H9 (cell line): ENCODE measurements at regions not wholly inside any gene's neighbourhood (a gene's known extent, or its start where the extent isn't known, plus 50 kb on each side); places are given as distances from the start of the nearest gene placed in this dataset.

Experiments used
- DNase-seq: peaks from one replicate; pipeline ENCODE4 v3.0.0-alpha.2; 2017
- H2AFZ ChIP-seq: one replicate; pipeline ENCODE4 v1.6.1; 2013; ENCODE audit warnings: mild to moderate bottlenecking, low read length, control low read depth, moderate library complexity
- H2AK5ac ChIP-seq: 2 replicates; pipeline ENCODE4 v1.6.1; 2013; ENCODE audit warnings: low read length, control low read depth, mixed read lengths; ENCODE audit not compliant: insufficient read length
- H2BK120ac ChIP-seq: one replicate; pipeline ENCODE4 v1.6.1; 2013; ENCODE audit warnings: low read depth, mild to moderate bottlenecking, low read length, control low read depth, inconsistent platforms; ENCODE audit not compliant: poor library complexity, severe bottlenecking
- H2BK12ac ChIP-seq: 2 replicates; pipeline ENCODE4 v1.6.1; 2013; ENCODE audit warnings: low read length, control low read depth, mixed read lengths, low read depth; ENCODE audit not compliant: insufficient read length
- H2BK15ac ChIP-seq: 2 replicates; pipeline ENCODE4 v1.6.1; 2013; ENCODE audit warnings: low read depth, low read length, control low read depth
- H2BK20ac ChIP-seq: one replicate; pipeline ENCODE4 v1.6.1; 2013; ENCODE audit warnings: low read depth, mild to moderate bottlenecking, low read length, control low read depth, inconsistent platforms; ENCODE audit not compliant: poor library complexity, severe bottlenecking
- H2BK5ac ChIP-seq: 2 replicates; pipeline ENCODE4 v1.6.1; 2013; ENCODE audit warnings: low read length, control low read depth, mixed read lengths; ENCODE audit not compliant: insufficient read length
- H3K14ac ChIP-seq: 2 replicates; pipeline ENCODE4 v1.6.1; 2013; ENCODE audit warnings: low read length, control low read depth; ENCODE audit not compliant: insufficient read depth
- H3K18ac ChIP-seq: 2 replicates; pipeline ENCODE4 v1.6.1; 2013; ENCODE audit warnings: low read depth, mild to moderate bottlenecking, mixed read lengths, low read length, control low read depth; ENCODE audit not compliant: insufficient read length
- H3K23ac ChIP-seq: 2 replicates; pipeline ENCODE4 v1.6.1; 2013; ENCODE audit warnings: low read length, control low read depth, mixed read lengths, low read depth; ENCODE audit not compliant: insufficient read length
- H3K23me2 ChIP-seq: 2 replicates; pipeline ENCODE4 v1.6.1; 2013; ENCODE audit warnings: low read depth, mild to moderate bottlenecking, mixed read lengths, low read length, control low read depth; ENCODE audit not compliant: insufficient read length, poor library complexity, severe bottlenecking
- H3K27ac ChIP-seq: 2 replicates; pipeline ENCODE4 v1.5.1; 2013; ENCODE audit warnings: low read length, control low read depth, mixed read lengths, low read depth; ENCODE audit not compliant: insufficient read length
- H3K27me3 ChIP-seq: 2 replicates; pipeline ENCODE4 v1.6.1; 2013; ENCODE audit warnings: low read length, control low read depth, inconsistent platforms; ENCODE audit not compliant: insufficient read depth
- H3K4ac ChIP-seq: 2 replicates; pipeline ENCODE4 v1.6.1; 2013; ENCODE audit warnings: low read depth, mild to moderate bottlenecking, control low read depth, inconsistent platforms, low read length, moderate library complexity
- H3K4me1 ChIP-seq: 2 replicates; pipeline ENCODE4 v1.6.1; 2013; ENCODE audit warnings: low read length, control low read depth, inconsistent platforms; ENCODE audit not compliant: insufficient read depth
- H3K4me2 ChIP-seq: 2 replicates; pipeline ENCODE4 v1.6.1; 2013; ENCODE audit warnings: low read length, control low read depth, mixed read lengths; ENCODE audit not compliant: insufficient read length, insufficient read depth
- H3K56ac ChIP-seq: 2 replicates; pipeline ENCODE4 v1.6.1; 2013; ENCODE audit warnings: low read depth, mild to moderate bottlenecking, mixed read lengths, low read length, control low read depth; ENCODE audit not compliant: insufficient read length
- H3K79me1 ChIP-seq: 2 replicates; pipeline ENCODE4 v1.6.1; 2013; ENCODE audit warnings: low read depth, mild to moderate bottlenecking, moderate library complexity, low read length, control low read depth, inconsistent platforms; ENCODE audit not compliant: insufficient read depth, poor library complexity, severe bottlenecking
- H3K79me2 ChIP-seq: 2 replicates; pipeline ENCODE4 v1.6.1; 2013; ENCODE audit warnings: low read length, control low read depth, inconsistent platforms; ENCODE audit not compliant: insufficient read depth
- H3K9ac ChIP-seq: 2 replicates; pipeline ENCODE4 v1.6.1; 2013; ENCODE audit warnings: low read length, control low read depth, mixed read lengths; ENCODE audit not compliant: insufficient read length; ENCODE audit errors: extremely low read depth
- H3K9me3 ChIP-seq: one replicate; pipeline ENCODE4 v1.6.1; 2013; ENCODE audit warnings: low read depth, low read length, inconsistent platforms; ENCODE audit not compliant: control insufficient read depth
- H3T11ph ChIP-seq: one replicate; pipeline ENCODE4 v1.6.1; 2013; ENCODE audit warnings: mild to moderate bottlenecking, low read length, control low read depth, inconsistent platforms
- H4K20me1 ChIP-seq: one replicate; pipeline ENCODE4 v1.6.1; 2013; ENCODE audit not compliant: control insufficient read depth, insufficient read length, insufficient read depth
- H4K5ac ChIP-seq: 2 replicates; pipeline ENCODE4 v1.6.1; 2013; ENCODE audit warnings: low read depth, mild to moderate bottlenecking, mixed read lengths, low read length, control low read depth; ENCODE audit not compliant: insufficient read length
- H4K8ac ChIP-seq: replicated peaks from 2 replicates; pipeline ENCODE4 v1.6.1; 2013; ENCODE audit warnings: low read length, control low read depth, mixed read lengths, low read depth; ENCODE audit not compliant: insufficient read length
- H4K91ac ChIP-seq: 2 replicates; pipeline ENCODE4 v1.6.1; 2013; ENCODE audit warnings: low read depth, mild to moderate bottlenecking, moderate library complexity, mixed read lengths, low read length, control low read depth; ENCODE audit not compliant: insufficient read length
- H3K27ac Mint-ChIP-seq, 3 experiments: 2 replicates in 2 of 3; 3 replicates in 1 of 3; pipeline ENCODE4 v1.8.0; 2020 to 2021; ENCODE audit warnings: mixed read lengths in 3 of 3, mild to moderate bottlenecking in 1 of 3, moderate library complexity in 1 of 3
- H3K27me3 Mint-ChIP-seq: 2 replicates; pipeline ENCODE4 v1.8.0; 2021; ENCODE audit warnings: low read depth, mild to moderate bottlenecking, moderate library complexity, mixed read lengths
- H3K36me3 Mint-ChIP-seq, 3 experiments: 2 replicates in 2 of 3; 3 replicates in 1 of 3; pipeline ENCODE4 v1.8.0; 2020 to 2021; ENCODE audit warnings: low read depth in 3 of 3, mixed read lengths in 3 of 3; ENCODE audit not compliant: insufficient read depth in 1 of 3
- H3K4me1 Mint-ChIP-seq, 2 experiments: 2 replicates each; pipeline ENCODE4 v1.8.0; 2020; ENCODE audit warnings: mixed read lengths in 2 of 2
- H3K4me3 Mint-ChIP-seq, 2 experiments: 2 replicates in 1 of 2; 3 replicates in 1 of 2; pipeline ENCODE4 v1.8.0; 2020 to 2021; ENCODE audit warnings: mild to moderate bottlenecking in 2 of 2, mixed read lengths in 2 of 2, moderate library complexity in 1 of 2
- H3K9me3 Mint-ChIP-seq, 2 experiments: 2 replicates in 1 of 2; 3 replicates in 1 of 2; pipeline ENCODE4 v1.8.0; 2020; ENCODE audit warnings: mild to moderate bottlenecking in 2 of 2, mixed read lengths in 2 of 2, moderate library complexity in 1 of 2
- CTCF ChIP-seq: fragments of 200-600 bp; sonication (generic); conservative IDR thresholded peaks from 3 replicates; pipeline ENCODE4 v1.8.0; 2021; ENCODE audit warnings: antibody characterized with exemption, mild to moderate bottlenecking
- WGBS: extraction: QIAGEN DNeasy Blood & Tissue Kit; methylation state at CpG from one replicate; pipeline ENCODE4 v1.1.7; 2013; ENCODE audit warnings: missing lambda C conversion rate, low lambda C conversion rate, mixed read lengths; ENCODE audit not compliant: insufficient read length; ENCODE audit errors: extremely low coverage; 5-methylcytosine and 5-hydroxymethylcytosine counted together

- H3K4me1 Mint-ChIP-seq = no peaks in the 10 kb centered on the region; a peak in 1 of 4 replicates
- Histone ChIP-seq H3K4ac (no peak overlapping the region), H2BK20ac (no peak overlapping the region), H3K27ac (no peak overlapping the region), H2BK120ac (no peak overlapping the region), H2BK12ac (no peak overlapping the region), H2BK5ac (no peak overlapping the region), H4K20me1 (no peaks in the 10 kb centered on the region), H3K9ac (no peak overlapping the region), H3K23ac (no peak overlapping the region), H3T11ph (no peak overlapping the region), H3K4me2 (no peak overlapping the region), H3K79me1 (no peaks in the 10 kb centered on the region), H4K91ac (no peak overlapping the region), H3K23me2 (no peaks in the 10 kb centered on the region), H3K18ac (no peak overlapping the region), H3K56ac (no peak overlapping the region), H3K27me3 (no peaks in the 10 kb centered on the region), H2BK15ac (no peak overlapping the region), H3K14ac (no peak overlapping the region), H2AFZ (no peak overlapping the region), H3K79me2 (no peaks in the 10 kb centered on the region), H4K8ac (no peak overlapping the region), H2AK5ac (no peak overlapping the region), H3K9me3 (no peaks in the 10 kb centered on the region), H4K5ac (no peak overlapping the region), H3K4me1 (no peaks in the 10 kb centered on the region)
- no peak for DNase-seq
- peaks cover 3 to 4% of the 10 kb centered on the region in 2 experiments; a peak in 2 of 5 replicates for H3K9me3 Mint-ChIP-seq
- no peaks in the 10 kb centered on the region for H3K27me3 Mint-ChIP-seq
- H3K4me3 Mint-ChIP-seq = no peak overlapping the region
- no peaks in the 10 kb centered on the region for H3K36me3 Mint-ChIP-seq
- no CpG with 5 or more reads among the region's 2 CpGs for WGBS
- no peak overlapping the region for H3K27ac Mint-ChIP-seq
- no peak for TF ChIP-seq CTCF
Observed at GRCh38 chr11:24295360-24295759, 201.5 kb upstream of the LUZP2 start.
